Keratinocyte (primary cell): ENCODE measurements at regions not wholly inside any gene's neighbourhood (a gene's known extent, or its start where the extent isn't known, plus 50 kb on each side); places are given as distances from the start of the nearest gene placed in this dataset.

Source experiments
- DNase-seq: peaks from one replicate; pipeline ENCODE4 v3.0.0-alpha.2; 2011; ENCODE audit warnings: low read depth, missing footprints, low spot score
- FAIRE-seq: peaks from 2 replicates; lab custom pipeline; 2011; peaks lifted over from hg19 to GRCh38; lab: Jason Lieb, UNC
- H2AFZ ChIP-seq: 2 replicates; pipeline ENCODE4 v1.6.0; 2012; ENCODE audit warnings: low read length, control low read depth, inconsistent platforms; ENCODE audit not compliant: control insufficient read depth
- H3K27ac ChIP-seq: 2 replicates; pipeline ENCODE4 v1.5.1; 2011; ENCODE audit warnings: low read length; ENCODE audit not compliant: control insufficient read depth, insufficient read depth
- H3K27me3 ChIP-seq: 3 replicates; pipeline ENCODE4 v1.6.0; 2011; ENCODE audit warnings: low read length; ENCODE audit not compliant: control insufficient read depth, insufficient read depth; ENCODE audit errors: extremely low read depth
- H3K36me3 ChIP-seq, 2 experiments: 2 replicates in 1 of 2; 3 replicates in 1 of 2; pipeline ENCODE4 v1.5.1; 2011; ENCODE audit warnings: low read length in 2 of 2, mild to moderate bottlenecking in 1 of 2; ENCODE audit not compliant: control insufficient read depth in 2 of 2, insufficient read depth in 2 of 2; ENCODE audit errors: extremely low read depth in 1 of 2
- H3K4me1 ChIP-seq: 3 replicates; pipeline ENCODE4 v1.5.1; 2011; ENCODE audit warnings: low read length; ENCODE audit not compliant: control insufficient read depth, insufficient read depth; ENCODE audit errors: extremely low read depth
- H3K4me2 ChIP-seq: 3 replicates; pipeline ENCODE4 v1.6.0; 2011; ENCODE audit warnings: low read depth, low read length; ENCODE audit not compliant: control insufficient read depth, insufficient read depth; ENCODE audit errors: extremely low read depth
- H3K4me3 ChIP-seq, 3 experiments: fragments of 200-600 bp in 1 of 3; sonication (generic) in 1 of 3; 2 replicates in 2 of 3; 3 replicates in 1 of 3; pipeline ENCODE4 v1.5.1; 2011 to 2016; ENCODE audit warnings: low read length in 3 of 3, mild to moderate bottlenecking in 3 of 3, control low read depth in 2 of 3, inconsistent platforms in 1 of 3, low read depth in 1 of 3, mixed read lengths in 1 of 3, mixed run types in 1 of 3, moderate library complexity in 1 of 3; ENCODE audit not compliant: control insufficient read depth in 2 of 3, insufficient read depth in 2 of 3; ENCODE audit errors: extremely low read depth in 1 of 3
- H3K79me2 ChIP-seq: 2 replicates; pipeline ENCODE4 v1.6.0; 2012; ENCODE audit warnings: low read length; ENCODE audit not compliant: control insufficient read depth, insufficient read depth
- H3K9ac ChIP-seq: 3 replicates; pipeline ENCODE4 v1.6.0; 2011; ENCODE audit warnings: low read length; ENCODE audit not compliant: control insufficient read depth, insufficient read depth; ENCODE audit errors: extremely low read depth
- H3K9me1 ChIP-seq: 3 replicates; pipeline ENCODE4 v1.6.0; 2011; ENCODE audit warnings: low read length; ENCODE audit not compliant: control insufficient read depth, insufficient read depth; ENCODE audit errors: extremely low read depth
- H3K9me3 ChIP-seq: 2 replicates; pipeline ENCODE4 v1.5.1; 2012; ENCODE audit warnings: low read depth, low read length; ENCODE audit not compliant: control insufficient read depth
- H4K20me1 ChIP-seq: 3 replicates; pipeline ENCODE4 v1.6.0; 2011; ENCODE audit warnings: low read length; ENCODE audit not compliant: control insufficient read depth, insufficient read depth; ENCODE audit errors: extremely low read depth
- EZH2 ChIP-seq: IDR thresholded peaks from one replicate; pipeline ENCODE4 v1.6.1; 2012; ENCODE audit warnings: inconsistent platforms, mild to moderate bottlenecking, low read length, moderate library complexity
- dilution Hi-C: fragments of 300-500 bp; cut with MboI; formaldehyde crosslinking; loops from one replicate; pipeline ENCODE4 v1.7.0; 2020; ENCODE audit warnings: low sequenced_read_pairs; ENCODE audit not compliant: extremely low pct_ligation_motif_present
- TF ChIP-seq, protein P1 (sequence below), 3 experiments: IDR thresholded peaks in 1 of 3; conservative IDR thresholded peaks in 1 of 3; optimal IDR thresholded peaks in 1 of 3; 2 replicates in 2 of 3; 3 replicates in 1 of 3; pipeline versions ENCODE3 to v1.5.1; 2011; ENCODE audit warnings: low read length in 3 of 3, mild to moderate bottlenecking in 3 of 3, moderate library complexity in 2 of 3, control low read depth in 1 of 3, inconsistent platforms in 1 of 3; ENCODE audit not compliant: insufficient read depth in 2 of 3; ENCODE audit errors: extremely low read depth in 1 of 3

DNA sequence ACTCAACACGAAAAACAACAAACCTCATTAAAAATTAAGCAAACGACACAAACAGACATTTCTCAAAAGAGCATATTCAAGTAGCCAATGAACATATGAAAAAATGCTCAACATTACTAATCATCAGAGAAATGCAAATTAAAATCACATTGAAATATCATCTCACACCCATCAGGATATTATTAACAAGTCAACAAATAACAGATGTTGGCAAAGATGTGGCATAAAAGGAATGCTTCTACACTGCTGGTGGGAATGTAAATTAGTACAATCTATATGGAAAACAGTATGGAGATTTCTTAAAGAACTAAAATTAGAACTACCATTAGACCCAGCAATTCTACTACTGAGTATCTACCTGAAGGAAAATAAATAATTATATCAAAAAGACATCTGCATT is 182.2 kb downstream of the KITLG start:
- dilution Hi-C loops: no loop called here
- Histone ChIP-seq H3K4me2 (no peak overlapping the region), H3K4me1 (peaks cover 20% of the 10 kb centered on the region), H3K27me3 (no peaks in the 10 kb centered on the region), H3K9me1 (no peaks in the 10 kb centered on the region), H3K9me3 (no peaks in the 10 kb centered on the region), H3K4me3 (no peak overlapping the region), H3K9ac (no peak overlapping the region), H4K20me1 (no peaks in the 10 kb centered on the region), H3K36me3 (no peaks in the 10 kb centered on the region), H2AFZ (no peak overlapping the region), H3K27ac (no peak overlapping the region), H3K79me2 (no peaks in the 10 kb centered on the region)
- DNase-seq (no peak), FAIRE-seq (no peak)
- TF ChIP-seq, protein P1, sequence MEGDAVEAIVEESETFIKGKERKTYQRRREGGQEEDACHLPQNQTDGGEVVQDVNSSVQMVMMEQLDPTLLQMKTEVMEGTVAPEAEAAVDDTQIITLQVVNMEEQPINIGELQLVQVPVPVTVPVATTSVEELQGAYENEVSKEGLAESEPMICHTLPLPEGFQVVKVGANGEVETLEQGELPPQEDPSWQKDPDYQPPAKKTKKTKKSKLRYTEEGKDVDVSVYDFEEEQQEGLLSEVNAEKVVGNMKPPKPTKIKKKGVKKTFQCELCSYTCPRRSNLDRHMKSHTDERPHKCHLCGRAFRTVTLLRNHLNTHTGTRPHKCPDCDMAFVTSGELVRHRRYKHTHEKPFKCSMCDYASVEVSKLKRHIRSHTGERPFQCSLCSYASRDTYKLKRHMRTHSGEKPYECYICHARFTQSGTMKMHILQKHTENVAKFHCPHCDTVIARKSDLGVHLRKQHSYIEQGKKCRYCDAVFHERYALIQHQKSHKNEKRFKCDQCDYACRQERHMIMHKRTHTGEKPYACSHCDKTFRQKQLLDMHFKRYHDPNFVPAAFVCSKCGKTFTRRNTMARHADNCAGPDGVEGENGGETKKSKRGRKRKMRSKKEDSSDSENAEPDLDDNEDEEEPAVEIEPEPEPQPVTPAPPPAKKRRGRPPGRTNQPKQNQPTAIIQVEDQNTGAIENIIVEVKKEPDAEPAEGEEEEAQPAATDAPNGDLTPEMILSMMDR (optimal IDR thresholded peaks at IDR 0.05 in 1 of 3, IDR thresholded peaks at IDR 0.05 in 1 of 3, conservative IDR thresholded peaks at IDR 0.05 in 1 of 3; ENCODE audit: extremely low read depth in 1 of 3, insufficient read depth in 2 of 3, low read length in 3 of 3): no peak
- no peak for TF ChIP-seq EZH2

DNA sequence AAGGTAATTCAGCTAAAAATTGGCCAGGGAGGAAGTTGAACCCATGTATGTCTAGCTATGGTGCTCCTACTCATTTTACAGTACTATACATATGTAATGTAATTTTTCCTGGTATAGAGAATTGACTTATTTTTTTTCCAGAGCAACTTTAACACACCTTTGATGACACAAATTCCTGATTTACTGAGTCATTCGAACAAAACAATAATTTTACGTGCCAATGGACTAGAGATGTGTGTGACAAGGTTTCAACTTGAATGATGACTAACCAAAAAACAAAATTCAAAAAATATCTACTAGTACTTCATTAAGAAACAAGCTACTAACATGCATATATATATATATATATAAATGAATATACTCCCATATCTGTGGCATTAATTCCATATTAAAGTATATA is 180.5 kb downstream of the KITLG start:
- no peak for TF ChIP-seq EZH2
- TF ChIP-seq, protein P1 (optimal IDR thresholded peaks at IDR 0.05 in 1 of 3, IDR thresholded peaks at IDR 0.05 in 1 of 3, conservative IDR thresholded peaks at IDR 0.05 in 1 of 3; ENCODE audit: extremely low read depth in 1 of 3, insufficient read depth in 2 of 3, low read length in 3 of 3): no peak
- FAIRE-seq (no peak), DNase-seq (no peak)
- H3K36me3 ChIP-seq: no peaks in the 10 kb centered on the region
- dilution Hi-C loops: no loop called here
- H3K27ac ChIP-seq: no peak overlapping the region
- H3K79me2 ChIP-seq: no peaks in the 10 kb centered on the region
- H3K4me2 ChIP-seq: peak overlapping the region; percentile 52
- no peaks in the 10 kb centered on the region for H4K20me1 ChIP-seq
- no peaks in the 10 kb centered on the region for H3K9me1 ChIP-seq
- H3K9ac ChIP-seq: no peak overlapping the region
- H2AFZ ChIP-seq: no peak overlapping the region
- no peaks in the 10 kb centered on the region for H3K27me3 ChIP-seq
- H3K4me1 ChIP-seq: peaks cover 15% of the 10 kb centered on the region
- H3K9me3 ChIP-seq: no peaks in the 10 kb centered on the region
- H3K4me3 ChIP-seq: no peak overlapping the region
